Stimulated activated naive CD8-positive, alpha-beta T cell treated with anti-CD3 and anti-CD28 coated beads, Interleukin-15, Interleukin-2, amounts not matched to agents 100 ng/mL and 50 ng/mL, for 24 hours (primary cell): ENCODE measurements at regions not wholly inside any gene's neighbourhood (a gene's known extent, or its start where the extent isn't known, plus 50 kb on each side); places are given as distances from the start of the nearest gene placed in this dataset.
"Not testable (repeated sequence)": the region's sequence is repeated elsewhere in the genome, so short reads cannot be mapped to it uniquely, and the experiment has no call there.

ENCODE experiments used
- H3K27ac Mint-ChIP-seq: one replicate; pipeline ENCODE4 v1.8.0; 2021; ENCODE audit warnings: mild to moderate bottlenecking, mixed read lengths
- H3K27me3 Mint-ChIP-seq: one replicate; pipeline ENCODE4 v1.8.0; 2021; ENCODE audit warnings: mixed read lengths
- H3K36me3 Mint-ChIP-seq: one replicate; pipeline ENCODE4 v1.8.0; 2021; ENCODE audit warnings: low read depth, mixed read lengths
- H3K4me1 Mint-ChIP-seq: one replicate; pipeline ENCODE4 v1.8.0; 2021; ENCODE audit warnings: low read depth, mixed read lengths
- H3K4me3 Mint-ChIP-seq: one replicate; pipeline ENCODE4 v1.8.0; 2021; ENCODE audit warnings: mild to moderate bottlenecking, mixed read lengths
- H3K9me3 Mint-ChIP-seq: one replicate; pipeline ENCODE4 v1.8.0; 2021; ENCODE audit warnings: mixed read lengths

- no peaks in the 10 kb centered on the region for H3K27me3 Mint-ChIP-seq
- no peak overlapping the region for H3K4me3 Mint-ChIP-seq
- peaks cover 67% of the 10 kb centered on the region for H3K4me1 Mint-ChIP-seq
- H3K36me3 Mint-ChIP-seq = no peaks in the 10 kb centered on the region
- H3K9me3 Mint-ChIP-seq = peaks cover 4% of the 10 kb centered on the region
- no peak overlapping the region for H3K27ac Mint-ChIP-seq
Observed at GRCh38 chr13:50425772-50426171, 410.5 kb downstream of the KCNRG start.

- Mint-ChIP-seq H3K36me3 (no peaks in the 10 kb centered on the region), H3K9me3 (peaks cover 4% of the 10 kb centered on the region), H3K27me3 (no peaks in the 10 kb centered on the region), H3K4me3 (no peak overlapping the region), H3K4me1 (peaks cover 57% of the 10 kb centered on the region), H3K27ac (peak overlapping the region; percentile 71)
Observed at GRCh38 chr13:50426927-50427326, 411.7 kb downstream of the KCNRG start.

DNA sequence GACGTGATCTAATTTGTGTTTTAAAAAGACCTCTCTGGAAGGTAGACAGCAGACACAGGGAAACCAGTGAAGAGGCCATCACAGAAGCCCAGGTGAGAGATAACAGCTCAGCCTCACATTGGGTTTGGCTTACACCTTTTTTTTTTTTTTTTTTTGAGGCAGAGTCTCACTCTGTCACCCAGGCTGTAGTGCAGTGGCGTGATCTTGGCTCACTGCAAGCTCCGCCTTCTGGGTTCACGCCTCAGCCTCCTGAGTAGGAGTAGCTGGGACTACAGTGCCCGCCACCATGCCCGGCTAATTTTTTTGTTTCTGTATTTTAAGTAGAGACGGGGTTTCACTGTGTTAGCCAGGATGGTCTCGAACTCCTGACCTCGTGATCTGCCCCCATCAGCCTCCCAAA is 412.3 kb downstream of the KCNRG start:
- Mint-ChIP-seq H3K4me1 (peaks cover 51% of the 10 kb centered on the region), H3K27ac (peak overlapping the region; percentile 71)
- not testable (repeated sequence) for H3K9me3 Mint-ChIP-seq, H3K27me3 Mint-ChIP-seq, H3K4me3 Mint-ChIP-seq, H3K36me3 Mint-ChIP-seq

DNA sequence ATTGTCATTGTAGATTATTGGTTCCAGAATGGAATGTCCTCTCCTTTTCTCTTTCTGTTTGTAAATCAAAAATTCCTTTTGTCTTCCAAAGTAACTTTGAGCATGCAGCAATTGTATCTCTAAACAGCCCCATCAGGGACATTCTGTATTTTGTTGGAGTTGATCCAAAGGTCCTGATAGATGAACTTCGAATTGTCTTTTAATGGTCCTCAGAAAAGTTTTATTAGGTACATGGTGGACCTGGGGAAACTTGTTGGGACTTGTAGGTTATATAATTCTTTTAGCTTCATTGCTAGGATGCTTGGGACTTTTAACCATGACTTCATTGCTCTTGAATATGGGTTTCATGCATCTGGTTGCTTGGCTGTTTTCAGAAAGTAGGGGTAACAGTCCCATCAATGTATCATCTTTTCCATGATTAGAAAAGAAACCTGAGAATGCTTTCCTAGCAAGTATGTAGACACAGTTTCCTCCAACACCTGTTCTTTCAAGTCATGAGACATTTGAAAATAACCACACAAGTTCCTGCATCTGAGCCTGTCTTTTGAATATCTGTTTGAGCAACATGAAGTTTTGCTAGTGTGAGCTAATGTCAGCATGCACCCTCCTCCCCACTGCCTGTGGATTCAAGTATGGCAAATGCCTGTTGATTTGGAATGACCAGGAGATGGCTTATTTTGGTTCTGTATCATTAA is 413.1 kb downstream of the KCNRG start:
- H3K9me3 Mint-ChIP-seq = peaks cover 4% of the 10 kb centered on the region
- peak overlapping the region; percentile 60 for H3K27ac Mint-ChIP-seq
- peak overlapping the region; percentile 37 for H3K4me3 Mint-ChIP-seq
- peaks cover 43% of the 10 kb centered on the region for H3K4me1 Mint-ChIP-seq
- H3K36me3 Mint-ChIP-seq = no peaks in the 10 kb centered on the region
- H3K27me3 Mint-ChIP-seq = peaks cover 2% of the 10 kb centered on the region

GRCh38 chr13:50435011-50435410 is 408.5 kb downstream of the DLEU7 start:
- Mint-ChIP-seq H3K4me3 (no peak overlapping the region), H3K36me3 (no peaks in the 10 kb centered on the region), H3K27me3 (peaks cover 3% of the 10 kb centered on the region), H3K27ac (no peak overlapping the region), H3K9me3 (no peaks in the 10 kb centered on the region), H3K4me1 (no peaks in the 10 kb centered on the region)

- H3K27me3 Mint-ChIP-seq = peaks cover 3% of the 10 kb centered on the region
- H3K9me3 Mint-ChIP-seq = no peaks in the 10 kb centered on the region
- no peak overlapping the region for H3K27ac Mint-ChIP-seq
- no peak overlapping the region for H3K4me3 Mint-ChIP-seq
- no peaks in the 10 kb centered on the region for H3K4me1 Mint-ChIP-seq
- no peaks in the 10 kb centered on the region for H3K36me3 Mint-ChIP-seq
Observed at GRCh38 chr13:50437252-50437651, 406.2 kb downstream of the DLEU7 start.

DNA sequence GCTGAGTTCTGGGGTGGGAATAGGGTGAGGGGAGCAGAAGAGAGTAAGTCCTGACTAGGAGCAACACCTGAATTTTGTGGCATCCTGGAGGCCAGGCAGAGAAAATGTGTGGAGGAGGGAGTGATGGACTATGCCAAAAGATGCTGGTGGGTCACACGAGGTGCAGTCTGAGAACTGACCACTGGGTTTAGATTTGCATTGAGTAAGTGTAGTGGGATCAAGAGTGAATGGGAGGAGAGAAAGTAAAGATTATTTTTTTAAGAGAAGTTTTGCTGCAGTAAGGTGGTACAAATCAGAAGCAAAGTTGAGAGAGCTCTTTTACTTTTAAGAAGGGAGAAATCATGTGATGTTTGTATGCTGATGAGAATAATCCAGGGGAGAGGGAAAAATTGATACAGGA is 405.1 kb downstream of the DLEU7 start:
- H3K9me3 Mint-ChIP-seq = no peaks in the 10 kb centered on the region
- H3K27me3 Mint-ChIP-seq = peaks cover 1% of the 10 kb centered on the region
- H3K4me1 Mint-ChIP-seq = peaks cover 5% of the 10 kb centered on the region
- no peak overlapping the region for H3K27ac Mint-ChIP-seq
- H3K4me3 Mint-ChIP-seq = no peak overlapping the region
- no peaks in the 10 kb centered on the region for H3K36me3 Mint-ChIP-seq

- no peaks in the 10 kb centered on the region for H3K9me3 Mint-ChIP-seq
- H3K36me3 Mint-ChIP-seq = no peaks in the 10 kb centered on the region
- H3K27ac Mint-ChIP-seq = no peak overlapping the region
- H3K4me1 Mint-ChIP-seq = peaks cover 5% of the 10 kb centered on the region
- H3K27me3 Mint-ChIP-seq = no peaks in the 10 kb centered on the region
- no peak overlapping the region for H3K4me3 Mint-ChIP-seq
Observed at GRCh38 chr13:50441130-50441529, 402.4 kb downstream of the DLEU7 start.

GRCh38 chr13:50444726-50445125 is 398.8 kb downstream of the DLEU7 start:
- Mint-ChIP-seq H3K4me3 (no peak overlapping the region), H3K36me3 (no peaks in the 10 kb centered on the region), H3K9me3 (no peaks in the 10 kb centered on the region), H3K4me1 (peaks cover 15% of the 10 kb centered on the region), H3K27ac (no peak overlapping the region), H3K27me3 (no peaks in the 10 kb centered on the region)

- no peaks in the 10 kb centered on the region for H3K36me3 Mint-ChIP-seq
- H3K27me3 Mint-ChIP-seq = no peaks in the 10 kb centered on the region
- no peak overlapping the region for H3K4me3 Mint-ChIP-seq
- H3K9me3 Mint-ChIP-seq = no peaks in the 10 kb centered on the region
- H3K4me1 Mint-ChIP-seq = peaks cover 23% of the 10 kb centered on the region
- no peak overlapping the region for H3K27ac Mint-ChIP-seq
Observed at GRCh38 chr13:50446611-50447010, 396.9 kb downstream of the DLEU7 start.

DNA sequence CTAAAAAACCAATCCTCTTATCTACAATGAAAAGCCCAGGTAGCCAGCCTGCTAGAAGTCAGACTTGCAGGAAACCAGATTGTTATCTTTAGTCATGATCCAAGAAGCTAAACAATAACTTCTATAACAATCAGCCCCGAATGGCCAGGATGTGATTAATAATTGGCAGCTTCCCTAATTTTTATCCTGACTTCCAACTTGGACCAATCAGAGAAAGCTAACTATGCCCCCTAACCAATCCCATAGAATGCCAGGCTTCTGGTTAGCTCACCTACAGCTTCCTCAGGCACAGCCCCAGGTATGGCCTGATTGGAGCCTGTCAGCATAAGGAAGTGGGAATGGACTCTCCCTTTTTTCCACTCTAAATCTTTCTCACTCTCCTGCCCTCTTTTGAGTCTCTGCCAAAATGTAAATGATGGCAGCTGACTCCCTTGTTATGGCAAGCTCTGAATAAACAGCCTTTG is 394.9 kb downstream of the DLEU7 start:
- peaks cover 28% of the 10 kb centered on the region for H3K4me1 Mint-ChIP-seq
- H3K27ac Mint-ChIP-seq = peak overlapping the region; percentile 68
- H3K4me3 Mint-ChIP-seq = no peak overlapping the region
- H3K36me3 Mint-ChIP-seq = no peaks in the 10 kb centered on the region
- no peaks in the 10 kb centered on the region for H3K27me3 Mint-ChIP-seq
- H3K9me3 Mint-ChIP-seq = no peaks in the 10 kb centered on the region

- no peaks in the 10 kb centered on the region for H3K36me3 Mint-ChIP-seq
- H3K4me1 Mint-ChIP-seq = peaks cover 29% of the 10 kb centered on the region
- H3K9me3 Mint-ChIP-seq = no peaks in the 10 kb centered on the region
- H3K27me3 Mint-ChIP-seq = no peaks in the 10 kb centered on the region
- peak overlapping the region; percentile 61 for H3K27ac Mint-ChIP-seq
- H3K4me3 Mint-ChIP-seq = no peak overlapping the region
Observed at GRCh38 chr13:50449465-50449864, 394.0 kb downstream of the DLEU7 start.

GRCh38 chr13:50450279-50450678 is 393.2 kb downstream of the DLEU7 start:
- Mint-ChIP-seq H3K27ac (no peak overlapping the region), H3K9me3 (no peaks in the 10 kb centered on the region), H3K4me3 (no peak overlapping the region), H3K4me1 (peaks cover 29% of the 10 kb centered on the region), H3K36me3 (no peaks in the 10 kb centered on the region), H3K27me3 (no peaks in the 10 kb centered on the region)

DNA sequence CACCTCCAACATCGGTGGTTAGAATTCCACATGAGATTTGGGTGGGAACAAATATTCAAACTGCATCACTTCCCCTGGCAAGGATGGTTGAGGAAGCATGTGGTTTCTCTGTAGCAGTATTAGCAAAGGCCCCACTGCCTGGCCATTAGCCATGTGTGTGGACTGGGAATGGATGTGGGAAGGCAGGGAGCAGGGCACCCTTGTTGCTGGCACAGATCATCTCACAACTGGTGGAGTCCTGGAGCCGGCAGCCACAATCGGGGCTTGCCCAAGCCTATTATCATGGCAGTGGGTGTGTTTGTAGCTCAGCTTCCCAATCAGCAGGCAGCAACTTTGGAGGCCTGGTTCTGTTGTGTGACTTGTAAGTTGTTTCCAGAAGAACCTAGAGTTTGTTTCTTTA is 391.9 kb downstream of the DLEU7 start:
- Mint-ChIP-seq H3K4me3 (no peak overlapping the region), H3K36me3 (no peaks in the 10 kb centered on the region), H3K27me3 (no peaks in the 10 kb centered on the region), H3K9me3 (no peaks in the 10 kb centered on the region), H3K27ac (no peak overlapping the region), H3K4me1 (peaks cover 29% of the 10 kb centered on the region)

DNA sequence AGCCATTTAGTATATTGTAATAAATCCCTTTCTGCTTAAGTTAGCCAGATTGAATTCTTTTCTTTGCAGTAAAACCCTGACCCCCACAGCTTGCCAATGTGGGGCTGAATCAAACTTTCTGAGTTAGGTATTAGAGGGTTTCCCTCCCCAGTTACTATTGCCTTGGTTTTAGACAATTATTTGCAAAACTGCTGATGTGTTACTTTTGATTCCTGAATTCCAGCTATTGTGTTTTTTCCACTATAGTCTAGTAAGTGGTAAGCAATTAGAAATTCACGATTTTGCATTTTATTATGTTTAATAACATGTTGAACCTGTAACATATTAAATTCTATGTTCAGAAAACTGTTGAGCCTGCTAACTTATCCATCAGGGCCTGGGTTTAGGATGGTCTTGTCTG is 391.5 kb downstream of the DLEU7 start:
- Mint-ChIP-seq H3K4me1 (peaks cover 29% of the 10 kb centered on the region), H3K4me3 (no peak overlapping the region), H3K27me3 (no peaks in the 10 kb centered on the region), H3K36me3 (no peaks in the 10 kb centered on the region), H3K9me3 (no peaks in the 10 kb centered on the region), H3K27ac (no peak overlapping the region)

- Mint-ChIP-seq H3K27me3 (no peaks in the 10 kb centered on the region), H3K27ac (peak overlapping the region; percentile 71), H3K4me3 (no peak overlapping the region), H3K36me3 (no peaks in the 10 kb centered on the region), H3K9me3 (no peaks in the 10 kb centered on the region), H3K4me1 (peaks cover 29% of the 10 kb centered on the region)
Observed at GRCh38 chr13:50452756-50453155, 390.7 kb downstream of the DLEU7 start.
